A549 (cell line): ENCODE measurements at regions not wholly inside any gene's neighbourhood (a gene's known extent, or its start where the extent isn't known, plus 50 kb on each side); places are given as distances from the start of the nearest gene placed in this dataset.
"Not testable (repeated sequence)": the region's sequence is repeated elsewhere in the genome, so short reads cannot be mapped to it uniquely, and the experiment has no call there.

Experiments used
- ATAC-seq, 2 experiments: fragments of 200-7000 bp in 1 of 2; fragments of >200 bp in 1 of 2; cut with Nextera tagmentation in 1 of 2; cut with Tn5 transposase in 1 of 2; 3 replicates each; pipeline versions ENCODE4 v1.8.0 to v1.9.1; 2018 to 2020; ENCODE audit warnings: mild to moderate bottlenecking in 1 of 2, moderate library complexity in 1 of 2
- CTCF ChIA-PET: fragments of 300-600 bp; sonication (Branson Sonifier 250); formaldehyde crosslinking; extraction: SDS; loops from one replicate; lab custom pipeline; 2021; ENCODE audit warnings: antibody characterized with exemption, inconsistent platforms; lab: Yijun Ruan, JAX
- POLR2A ChIA-PET: fragments of 350-600 bp; formaldehyde crosslinking; extraction: SDS; loops from one replicate; lab custom pipeline; 2021; ENCODE audit warnings: antibody characterized with exemption, inconsistent platforms; lab: Yijun Ruan, JAX
- DNase-seq, 2 experiments: peaks; one replicate each; pipeline versions ENCODE4 v3.0.0 to v3.0.0-alpha.2; 2011 to 2016; ENCODE audit warnings: low read depth in 1 of 2, low spot score in 1 of 2
- FAIRE-seq: peaks from 2 replicates; lab custom pipeline; 2011; peaks lifted over from hg19 to GRCh38; lab: Jason Lieb, UNC
- H3K27ac ChIP-seq, 2 experiments: fragments of >200 bp; sonication (Bioruptor Twin); formaldehyde crosslinking; 3 replicates each; pipeline ENCODE4 v1.5.1; 2016 to 2017
- H3K4me1 ChIP-seq: fragments of >200 bp; sonication (Bioruptor Twin); formaldehyde crosslinking; 3 replicates; pipeline ENCODE4 v1.6.1; 2016
- H3K4me2 ChIP-seq: fragments of >200 bp; sonication (Bioruptor Twin); formaldehyde crosslinking; 3 replicates; pipeline ENCODE4 v1.6.1; 2016
- H3K4me3 ChIP-seq: fragments of >200 bp; sonication (Bioruptor Twin); formaldehyde crosslinking; 3 replicates; pipeline ENCODE4 v1.5.1; 2016
- H3K9me3 ChIP-seq: fragments of >200 bp; sonication (Bioruptor Twin); formaldehyde crosslinking; 3 replicates; pipeline ENCODE4 v1.6.1; 2016
- ATOH8 ChIP-seq: fragments of 250-450 bp; sonication (Bioruptor Pico); IDR thresholded peaks from 2 replicates; pipeline ENCODE4 v1.5.0; 2020; ENCODE audit warnings: low read depth, mild to moderate bottlenecking, moderate library complexity
- CEBPB ChIP-seq, 2 experiments: fragments of >200 bp in 1 of 2; sonication (Bioruptor Twin) in 1 of 2; formaldehyde crosslinking in 1 of 2; IDR thresholded peaks; 2 replicates each; pipeline ENCODE4 v1.6.1; 2012 to 2016
- CHD2 ChIP-seq: fragments of 150-350 bp; IDR thresholded peaks from 2 replicates; pipeline ENCODE4 v1.6.1; 2014; ENCODE audit warnings: low read length; ENCODE audit not compliant: partially characterized antibody
- EHMT2 ChIP-seq: fragments of 200-600 bp; sonication (generic); IDR thresholded peaks from 2 replicates; pipeline ENCODE4 v1.6.1; 2016; ENCODE audit warnings: antibody characterized with exemption, low read depth, mild to moderate bottlenecking, moderate library complexity
- ELK1 ChIP-seq: fragments of 150-350 bp; IDR thresholded peaks from 2 replicates; pipeline ENCODE4 v1.6.1; 2014; ENCODE audit warnings: low read depth, mild to moderate bottlenecking, low read length
- EP300 ChIP-seq, 2 experiments: fragments of >200 bp; sonication (Bioruptor Twin); formaldehyde crosslinking; IDR thresholded peaks; 2 replicates in 1 of 2; 3 replicates in 1 of 2; pipeline ENCODE4 v1.6.1; 2016 to 2017
- ESRRA ChIP-seq: fragments of 150-350 bp; IDR thresholded peaks from 2 replicates; pipeline ENCODE4 v1.6.1; 2014; ENCODE audit warnings: mild to moderate bottlenecking, low read length, borderline replicate concordance
- FOSB ChIP-seq: fragments of 250-450 bp; sonication (Bioruptor Pico); IDR thresholded peaks from 2 replicates; pipeline ENCODE4 v1.5.0; 2020; ENCODE audit warnings: mild to moderate bottlenecking, moderate library complexity
- FOXS1 ChIP-seq: fragments of 250-450 bp; sonication (Bioruptor Pico); IDR thresholded peaks from 2 replicates; pipeline ENCODE4 v1.5.0; 2020; ENCODE audit warnings: mild to moderate bottlenecking, moderate library complexity
- GATA3 ChIP-seq: IDR thresholded peaks from 2 replicates; pipeline ENCODE4 v1.6.1; 2012; ENCODE audit warnings: borderline replicate concordance
- HEYL ChIP-seq: fragments of 250-450 bp; sonication (Bioruptor Pico); IDR thresholded peaks from 2 replicates; pipeline ENCODE4 v1.8.0; 2021; ENCODE audit warnings: mild to moderate bottlenecking, moderate library complexity
- HMGXB4 ChIP-seq: fragments of 250-450 bp; sonication (Bioruptor Pico); IDR thresholded peaks from 2 replicates; pipeline ENCODE4 v1.5.0; 2021; ENCODE audit warnings: mild to moderate bottlenecking, moderate library complexity, borderline replicate concordance
- HOXB13 ChIP-seq: fragments of 250-450 bp; sonication (Bioruptor Pico); IDR thresholded peaks from 2 replicates; pipeline ENCODE4 v1.5.0; 2020; ENCODE audit warnings: low read depth, mild to moderate bottlenecking, moderate library complexity
- MAFK ChIP-seq: fragments of 450-650 bp; IDR thresholded peaks from 2 replicates; pipeline ENCODE4 v1.6.1; 2014; ENCODE audit not compliant: partially characterized antibody
- MAZ ChIP-seq: fragments of 150-350 bp; IDR thresholded peaks from 2 replicates; pipeline ENCODE4 v1.6.1; 2014; ENCODE audit warnings: antibody characterized with exemption, low read depth, low read length, borderline replicate concordance
- REST ChIP-seq: fragments of 200-600 bp; sonication (generic); IDR thresholded peaks from 2 replicates; pipeline ENCODE4 v1.6.1; 2016; ENCODE audit warnings: antibody characterized with exemption, mild to moderate bottlenecking, moderate library complexity
- SREBF2 ChIP-seq: fragments of 450-650 bp; IDR thresholded peaks from 2 replicates; pipeline ENCODE4 v1.6.1; 2014; ENCODE audit warnings: mild to moderate bottlenecking, moderate library complexity
- USF2 ChIP-seq: fragments of 450-650 bp; IDR thresholded peaks from 2 replicates; pipeline ENCODE4 v1.6.1; 2014; ENCODE audit warnings: antibody characterized with exemption
- ZFP36 ChIP-seq: fragments of 450-650 bp; IDR thresholded peaks from 2 replicates; pipeline ENCODE4 v1.6.1; 2014; ENCODE audit warnings: borderline replicate concordance; ENCODE audit not compliant: partially characterized antibody
- ZSCAN20 ChIP-seq: fragments of 250-450 bp; sonication (Bioruptor Pico); IDR thresholded peaks from 2 replicates; pipeline ENCODE4 v1.8.0; 2022; ENCODE audit warnings: mild to moderate bottlenecking, moderate library complexity
- WGBS: methylation state at CpG from one replicate; pipeline ENCODE4 v1.1.6; 2017; ENCODE audit errors: missing lambda C conversion rate; 5-methylcytosine and 5-hydroxymethylcytosine counted together

- H3K27ac ChIP-seq = no peak overlapping the region
- POLR2A ChIA-PET = no interaction called here
- H3K4me1 ChIP-seq = 0 out of 3 replicates have a peak, but pooled peaks cover 4% of the 10 kb centered on the region
- no peaks in the 10 kb centered on the region for H3K9me3 ChIP-seq
- WGBS = 59% methylated on average over 6 of the region's 7 CpGs
- no peak overlapping the region for H3K4me2 ChIP-seq
- no peak for FAIRE-seq
- TF ChIP-seq ELK1 (no peak), HOXB13 (CRISPR knock-in tag) (no peak), HMGXB4 (CRISPR knock-in tag) (no peak), REST (no peak), GATA3 (no peak), CEBPB (IDR thresholded peaks at IDR 0.05) (no peak), FOXS1 (no peak), ZSCAN20 (CRISPR knock-in tag) (no peak)
- TF ChIP-seq, all 56 proteins: peak for 0
- DNase-seq (no peak), ATAC-seq (no peak)
- no peak overlapping the region for H3K4me3 ChIP-seq
- CTCF ChIA-PET = interaction anchor here (1.0 to 2.6 kb wide), 3 partner anchors 11 to 660 kb away, joined by 5 to 7 read pairs (median 5); no protein-coding TSS in a partner anchor
Measured at GRCh38 chr20:47960769-47961541, 175.7 kb upstream of the SULF2 start.

- FAIRE-seq = no peak
- POLR2A ChIA-PET = no interaction called here
- WGBS = 29% methylated on average over 7 of the region's 8 CpGs
- TF ChIP-seq SREBF2 (no peak), ATOH8 (CRISPR knock-in tag) (no peak), MAFK (no peak), HMGXB4 (CRISPR knock-in tag) (no peak), HEYL (CRISPR knock-in tag) (no peak), EP300 (IDR thresholded peaks at IDR 0.05) (no peak), MAZ (no peak), USF2 (no peak), CHD2 (no peak), ESRRA (no peak), EHMT2 (no peak), ZFP36 (no peak), FOSB (CRISPR knock-in tag) (no peak)
- TF ChIP-seq, all 56 proteins: peak for 0
- CTCF ChIA-PET = interaction anchor here (2.6 kb wide), 1 partner anchor 12 kb away, joined by 5 read pairs; no protein-coding TSS in a partner anchor
- no peak for ATAC-seq
- Histone ChIP-seq H3K27ac (no peak overlapping the region), H3K9me3 (no peaks in the 10 kb centered on the region), H3K4me2 (no peak overlapping the region), H3K4me1 (0 out of 3 replicates have a peak, but pooled peaks cover 4% of the 10 kb centered on the region), H3K4me3 (no peak overlapping the region)
- no peak for DNase-seq
Measured at GRCh38 chr20:47960277-47960676, 175.0 kb upstream of the SULF2 start.

- ATAC-seq, H3K27ac ChIP-seq, H3K4me3 ChIP-seq, DNase-seq, FAIRE-seq, POLR2A ChIA-PET, H3K4me1 ChIP-seq, H3K4me2 ChIP-seq, H3K9me3 ChIP-seq: not testable (repeated sequence)
- CTCF ChIA-PET = interaction anchor here (1.6 to 2.6 kb wide), 2 partner anchors 14 to 63 kb away, joined by 5 to 6 read pairs; no protein-coding TSS in a partner anchor
- WGBS = 62% methylated on average over 16 of the region's 16 CpGs
Measured at GRCh38 chr20:47957989-47958801, 172.9 kb upstream of the SULF2 start.
